ENCODE measurements at regions not wholly inside any gene's neighbourhood (a gene's known extent, or its start where the extent isn't known, plus 50 kb on each side); places are given as distances from the start of the nearest gene placed in this dataset.

DNA sequence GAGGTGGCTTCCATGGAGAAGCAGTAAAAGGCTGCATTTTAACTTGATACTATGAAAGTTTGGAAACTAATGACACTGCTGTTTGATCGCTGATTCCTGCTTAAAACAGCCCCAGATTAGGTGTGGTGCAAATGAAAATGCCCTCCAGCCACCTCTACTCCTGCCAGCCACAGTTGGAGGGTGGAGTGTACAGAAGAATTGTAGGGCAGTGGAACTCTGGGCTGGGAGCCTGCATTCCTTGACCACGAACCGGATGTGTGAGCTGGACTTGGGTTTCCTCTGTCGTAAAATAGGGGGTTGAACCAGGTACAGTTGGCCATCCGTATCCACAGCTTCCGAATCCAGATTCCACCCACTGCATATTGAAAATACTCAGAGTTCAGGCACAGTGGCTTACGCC is 84.6 kb upstream of the RFX8 start:
- TF ChIP-seq, protein P1, sequence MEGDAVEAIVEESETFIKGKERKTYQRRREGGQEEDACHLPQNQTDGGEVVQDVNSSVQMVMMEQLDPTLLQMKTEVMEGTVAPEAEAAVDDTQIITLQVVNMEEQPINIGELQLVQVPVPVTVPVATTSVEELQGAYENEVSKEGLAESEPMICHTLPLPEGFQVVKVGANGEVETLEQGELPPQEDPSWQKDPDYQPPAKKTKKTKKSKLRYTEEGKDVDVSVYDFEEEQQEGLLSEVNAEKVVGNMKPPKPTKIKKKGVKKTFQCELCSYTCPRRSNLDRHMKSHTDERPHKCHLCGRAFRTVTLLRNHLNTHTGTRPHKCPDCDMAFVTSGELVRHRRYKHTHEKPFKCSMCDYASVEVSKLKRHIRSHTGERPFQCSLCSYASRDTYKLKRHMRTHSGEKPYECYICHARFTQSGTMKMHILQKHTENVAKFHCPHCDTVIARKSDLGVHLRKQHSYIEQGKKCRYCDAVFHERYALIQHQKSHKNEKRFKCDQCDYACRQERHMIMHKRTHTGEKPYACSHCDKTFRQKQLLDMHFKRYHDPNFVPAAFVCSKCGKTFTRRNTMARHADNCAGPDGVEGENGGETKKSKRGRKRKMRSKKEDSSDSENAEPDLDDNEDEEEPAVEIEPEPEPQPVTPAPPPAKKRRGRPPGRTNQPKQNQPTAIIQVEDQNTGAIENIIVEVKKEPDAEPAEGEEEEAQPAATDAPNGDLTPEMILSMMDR (IDR thresholded peaks at IDR 0.05): no peak
- no peak for TF ChIP-seq POLR2A (IDR thresholded peaks at IDR 0.05)
